Spleen (tissue), 7 donors: ENCODE measurements at regions not wholly inside any gene's neighbourhood (a gene's known extent, or its start where the extent isn't known, plus 50 kb on each side); places are given as distances from the start of the nearest gene placed in this dataset.

Source experiments
- POLR2A ChIP-seq, 3 donors: fragments of 450-650 bp; IDR thresholded peaks; one replicate each; pipeline ENCODE4 v1.5.1; 2017; ENCODE audit warnings: antibody characterized with exemption in 3 of 3, mild to moderate bottlenecking in 1 of 3
- POLR2AphosphoS5 ChIP-seq, 3 donors: sonication (generic); formaldehyde crosslinking; IDR thresholded peaks; one replicate each; pipeline ENCODE4 v1.5.1; 2017; ENCODE audit warnings: antibody characterized with exemption in 3 of 3
- TF ChIP-seq, protein P1 (sequence below), 11 experiments: fragments of 200-600 bp in 7 of 11; fragments of 450-650 bp in 4 of 11; sonication (generic) in 4 of 11; IDR thresholded peaks in 8 of 11; conservative IDR thresholded peaks in 3 of 11; 1 replicate in 7 of 11; 2 replicates in 4 of 11; pipeline versions ENCODE4 v1.4.0 to v1.8.0; 2016 to 2021; ENCODE audit warnings: antibody characterized with exemption in 11 of 11, inconsistent platforms in 4 of 11, mild to moderate bottlenecking in 1 of 11
- donor health status: DM: no; HTN: no; CAD: no; lungs with moderate emphysema.
- donor health status: DM: no; HTN: no; CAD: no.
- donor health status: DM: no; HTN: no; CAD: no.

DNA sequence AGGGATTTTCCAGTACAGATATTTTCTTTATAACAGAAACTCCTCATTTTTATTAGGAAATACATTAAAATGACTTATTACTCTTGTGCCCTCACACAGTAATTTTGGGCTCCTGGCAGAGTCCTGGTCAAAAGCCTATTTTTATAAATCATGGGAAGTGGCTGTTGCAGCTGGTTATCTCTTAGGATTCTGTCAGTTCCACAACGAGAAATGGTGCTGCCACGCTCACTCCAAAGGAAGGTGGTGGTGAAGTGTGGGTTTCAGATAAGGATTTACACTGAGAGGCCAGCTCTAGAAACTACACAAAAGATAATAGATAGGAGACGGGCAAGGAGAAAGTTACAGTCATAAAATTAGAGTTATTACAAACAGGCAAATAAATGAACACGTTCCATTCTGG is 159.2 kb upstream of the FAM241A start:
- TF ChIP-seq, protein P1, sequence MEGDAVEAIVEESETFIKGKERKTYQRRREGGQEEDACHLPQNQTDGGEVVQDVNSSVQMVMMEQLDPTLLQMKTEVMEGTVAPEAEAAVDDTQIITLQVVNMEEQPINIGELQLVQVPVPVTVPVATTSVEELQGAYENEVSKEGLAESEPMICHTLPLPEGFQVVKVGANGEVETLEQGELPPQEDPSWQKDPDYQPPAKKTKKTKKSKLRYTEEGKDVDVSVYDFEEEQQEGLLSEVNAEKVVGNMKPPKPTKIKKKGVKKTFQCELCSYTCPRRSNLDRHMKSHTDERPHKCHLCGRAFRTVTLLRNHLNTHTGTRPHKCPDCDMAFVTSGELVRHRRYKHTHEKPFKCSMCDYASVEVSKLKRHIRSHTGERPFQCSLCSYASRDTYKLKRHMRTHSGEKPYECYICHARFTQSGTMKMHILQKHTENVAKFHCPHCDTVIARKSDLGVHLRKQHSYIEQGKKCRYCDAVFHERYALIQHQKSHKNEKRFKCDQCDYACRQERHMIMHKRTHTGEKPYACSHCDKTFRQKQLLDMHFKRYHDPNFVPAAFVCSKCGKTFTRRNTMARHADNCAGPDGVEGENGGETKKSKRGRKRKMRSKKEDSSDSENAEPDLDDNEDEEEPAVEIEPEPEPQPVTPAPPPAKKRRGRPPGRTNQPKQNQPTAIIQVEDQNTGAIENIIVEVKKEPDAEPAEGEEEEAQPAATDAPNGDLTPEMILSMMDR (IDR thresholded peaks at IDR 0.05 in 8 of 11, conservative IDR thresholded peaks at IDR 0.05 in 3 of 11) = no peak
- TF ChIP-seq POLR2A (IDR thresholded peaks at IDR 0.05) (no peak), POLR2AphosphoS5 (IDR thresholded peaks at IDR 0.05) (no peak)
